ENCODE measurements at regions not wholly inside any gene's neighbourhood (a gene's known extent, or its start where the extent isn't known, plus 50 kb on each side); places are given as distances from the start of the nearest gene placed in this dataset.

- 78 to 89% methylated on average over 1 of the region's 1 CpG for WGBS, 2 donors
- no peak for DNase-seq (ENCODE audit: low spot score in 2 of 2)
- H3K9me3 ChIP-seq, result no peaks in the 10 kb centered on the region
Observed at GRCh38 chr9:18360005-18360404, 113.9 kb upstream of the ADAMTSL1 start.

GRCh38 chr9:18361646-18362045 is 112.3 kb upstream of the ADAMTSL1 start:
- Histone ChIP-seq H3K4me1 (peaks cover 0 to 27% (median 3%) of the 10 kb centered on the region in 4 donors), H3K36me3 (no peaks in the 10 kb centered on the region), H3K4me3 (no peak overlapping the region), H3K27ac (no peak overlapping the region), H3K27me3 (no peaks in the 10 kb centered on the region), H3K9me3 (no peaks in the 10 kb centered on the region)
- WGBS, 2 donors, result 24 to 32% methylated on average over 2 of the region's 2 CpGs
- no peak for DNase-seq (ENCODE audit: low spot score in 2 of 2)
- no peak for TF ChIP-seq EP300 (IDR thresholded peaks at IDR 0.05)
- no peak for TF ChIP-seq CTCF (IDR thresholded peaks at IDR 0.05)
- no peak for TF ChIP-seq POLR2A (IDR thresholded peaks at IDR 0.05)

More at GRCh38 chr9:18360005-18360404, 113.9 kb upstream of the ADAMTSL1 start:
- Histone ChIP-seq H3K4me3 (no peak overlapping the region), H3K27ac (no peak overlapping the region), H3K27me3 (no peaks in the 10 kb centered on the region), H3K4me1 (peaks cover 0 to 27% (median 3%) of the 10 kb centered on the region in 4 donors), H3K36me3 (no peaks in the 10 kb centered on the region)
- no peak for TF ChIP-seq EP300 (IDR thresholded peaks at IDR 0.05)

GRCh38 chr9:18362166-18362565 is 111.8 kb upstream of the ADAMTSL1 start:
- no peak for DNase-seq (ENCODE audit: low spot score in 2 of 2)
- Histone ChIP-seq H3K4me1 (peaks cover 0 to 27% (median 3%) of the 10 kb centered on the region in 4 donors), H3K27me3 (no peaks in the 10 kb centered on the region), H3K9me3 (no peaks in the 10 kb centered on the region), H3K36me3 (no peaks in the 10 kb centered on the region), H3K27ac (no peak overlapping the region), H3K4me3 (no peak overlapping the region)
- TF ChIP-seq EP300 (IDR thresholded peaks at IDR 0.05) (no peak), POLR2A (IDR thresholded peaks at IDR 0.05) (no peak), CTCF (IDR thresholded peaks at IDR 0.05) (no peak)
- WGBS, 2 donors, result 81 to 88% methylated on average over 1 of the region's 1 CpG

GRCh38 chr9:18362901-18363685 is 110.9 kb upstream of the ADAMTSL1 start:
- H3K9me3 ChIP-seq, result no peaks in the 10 kb centered on the region
- no peaks in the 10 kb centered on the region for H3K36me3 ChIP-seq
- DNase-seq (ENCODE audit: low spot score in 2 of 2), result no peak
- H3K4me3 ChIP-seq, result no peak overlapping the region
- WGBS, 2 donors, result 58 to 65% methylated on average over 3 of the region's 3 CpGs
- H3K4me1 ChIP-seq, result peaks cover 0 to 27% (median 3%) of the 10 kb centered on the region in 4 donors
- no peak overlapping the region for H3K27ac ChIP-seq
- TF ChIP-seq CTCF (IDR thresholded peaks at IDR 0.05) (no peak), EP300 (IDR thresholded peaks at IDR 0.05) (no peak), POLR2A (IDR thresholded peaks at IDR 0.05) (no peak)
- H3K27me3 ChIP-seq, result no peaks in the 10 kb centered on the region

GRCh38 chr9:18365651-18366050 is 108.3 kb upstream of the ADAMTSL1 start:
- no peak for DNase-seq (ENCODE audit: low spot score in 2 of 2)
- Histone ChIP-seq H3K4me1 (peaks cover 0 to 21% (median 3%) of the 10 kb centered on the region in 4 donors), H3K27me3 (no peaks in the 10 kb centered on the region), H3K27ac (no peak overlapping the region), H3K36me3 (no peaks in the 10 kb centered on the region), H3K4me3 (no peak overlapping the region), H3K9me3 (no peaks in the 10 kb centered on the region)
- 88 to 90% methylated on average over 6 of the region's 6 CpGs for WGBS, 2 donors
- TF ChIP-seq EP300 (IDR thresholded peaks at IDR 0.05) (no peak), CTCF (IDR thresholded peaks at IDR 0.05) (no peak), POLR2A (IDR thresholded peaks at IDR 0.05) (no peak)

Data from tibial nerve (tissue), 4 donors.